Caco-2 (cell line): ENCODE measurements at regions not wholly inside any gene's neighbourhood (a gene's known extent, or its start where the extent isn't known, plus 50 kb on each side); places are given as distances from the start of the nearest gene placed in this dataset.

Source experiments
- BruUV-seq: library from RNA; stranded (reverse); fragments of 400-500 nt; replicated peaks from 2 replicates; lab custom pipeline; 2021; lab: Mats Ljungman, UMichigan
- CTCF ChIA-PET: fragments of 300-600 bp; sonication (Branson Sonifier 250); formaldehyde crosslinking; loops from one replicate; lab custom pipeline; 2022; ENCODE audit warnings: antibody characterized with exemption; lab: Charles Lee
- POLR2A ChIA-PET: fragments of 300-600 bp; sonication (Branson Sonifier 250); formaldehyde crosslinking; loops from one replicate; lab custom pipeline; 2022; ENCODE audit warnings: antibody characterized with exemption; lab: Charles Lee
- DNase-seq, 2 experiments: peaks; one replicate each; pipeline versions ENCODE4 v3.0.0 to v3.0.0-alpha.2; 2020 to 2022
- H3K27me3 ChIP-seq: replicated peaks from 2 replicates; pipeline ENCODE4 v1.6.0; 2011; ENCODE audit warnings: low read length; ENCODE audit not compliant: control insufficient read depth, insufficient read depth
- H3K36me3 ChIP-seq: 2 replicates; pipeline ENCODE4 v1.5.1; 2011; ENCODE audit warnings: low read length; ENCODE audit not compliant: control insufficient read depth, insufficient read depth
- H3K4me1 ChIP-seq: fragments of 250-450 bp; sonication (Bioruptor Pico); 2 replicates; pipeline ENCODE4 v1.5.1; 2020; ENCODE audit warnings: mild to moderate bottlenecking
- H3K4me3 ChIP-seq: 2 replicates; pipeline ENCODE4 v1.5.1; 2011; ENCODE audit warnings: low read depth, mild to moderate bottlenecking, control low read depth, low read length
- H3K9me3 ChIP-seq: fragments of 250-450 bp; sonication (Bioruptor Pico); 2 replicates; pipeline ENCODE4 v1.5.1; 2020; ENCODE audit warnings: mild to moderate bottlenecking, moderate library complexity
- H3K27ac Mint-ChIP-seq: one replicate; pipeline ENCODE4 v1.8.0; 2022; ENCODE audit warnings: mixed read lengths; ENCODE audit not compliant: unreplicated experiment
- H3K27me3 Mint-ChIP-seq: one replicate; pipeline ENCODE4 v1.8.0; 2022; ENCODE audit warnings: mixed read lengths; ENCODE audit not compliant: insufficient read depth, unreplicated experiment
- H3K36me3 Mint-ChIP-seq: one replicate; pipeline ENCODE4 v1.8.0; 2022; ENCODE audit warnings: mild to moderate bottlenecking, mixed read lengths; ENCODE audit not compliant: insufficient read depth, unreplicated experiment
- H3K4me1 Mint-ChIP-seq: one replicate; pipeline ENCODE4 v1.8.0; 2022; ENCODE audit warnings: low read depth, mixed read lengths; ENCODE audit not compliant: unreplicated experiment
- H3K4me3 Mint-ChIP-seq: one replicate; pipeline ENCODE4 v1.8.0; 2022; ENCODE audit warnings: mild to moderate bottlenecking, moderate library complexity, mixed read lengths; ENCODE audit not compliant: unreplicated experiment
- H3K9me3 Mint-ChIP-seq: one replicate; pipeline ENCODE4 v1.8.0; 2022; ENCODE audit warnings: mixed read lengths; ENCODE audit not compliant: unreplicated experiment
- intact Hi-C: fragments of 100-400 bp; cut with micrococcal nuclease; formaldehyde crosslinking; loops from one replicate; pipeline ENCODE4 v1.10.0; 2022; ENCODE audit not compliant: unreplicated experiment
- TF ChIP-seq, protein P1 (sequence below), 2 experiments: fragments of 200-600 bp in 1 of 2; IDR thresholded peaks; 1 replicate in 1 of 2; 2 replicates in 1 of 2; pipeline versions ENCODE4 v1.5.1 to v1.8.0; 2011 to 2022; ENCODE audit warnings: antibody characterized with exemption in 1 of 2, control low read depth in 1 of 2, inconsistent platforms in 1 of 2, low read depth in 1 of 2, low read length in 1 of 2, mild to moderate bottlenecking in 1 of 2, moderate library complexity in 1 of 2; ENCODE audit not compliant: insufficient read depth in 1 of 2, severe bottlenecking in 1 of 2, unreplicated experiment in 1 of 2

DNA sequence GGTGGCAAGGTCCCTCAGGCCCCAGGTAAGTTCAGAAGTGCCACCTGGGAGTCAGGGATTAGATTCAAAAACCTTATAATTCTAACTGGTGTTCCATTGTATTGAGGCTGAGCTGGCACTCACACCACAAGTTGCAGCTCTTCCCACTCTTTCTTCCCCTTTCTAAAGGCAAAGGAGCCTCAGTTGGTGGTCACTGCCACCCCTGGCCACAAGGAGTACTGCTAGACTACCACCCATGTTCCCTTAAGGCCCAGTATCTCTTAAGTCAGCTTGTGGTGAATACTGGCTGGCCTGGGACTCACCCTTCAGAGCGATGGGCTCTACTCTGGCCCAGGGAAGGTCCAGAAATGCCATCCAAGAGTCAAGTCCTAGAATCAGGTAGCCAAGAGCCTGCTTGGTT, 421.1 kb upstream of the KHDRBS2 start:
- Mint-ChIP-seq H3K27ac (no peak overlapping the region), H3K4me1 (no peaks in the 10 kb centered on the region), H3K27me3 (no peaks in the 10 kb centered on the region), H3K9me3 (no peaks in the 10 kb centered on the region), H3K36me3 (no peaks in the 10 kb centered on the region), H3K4me3 (no peak overlapping the region)
- Histone ChIP-seq H3K27me3 (no peaks in the 10 kb centered on the region), H3K9me3 (no peaks in the 10 kb centered on the region), H3K4me1 (no peaks in the 10 kb centered on the region), H3K4me3 (no peak overlapping the region), H3K36me3 (no peaks in the 10 kb centered on the region)
- no TSS peak for BruUV-seq
- intact Hi-C loops, result no loop called here
- TF ChIP-seq, protein P1, sequence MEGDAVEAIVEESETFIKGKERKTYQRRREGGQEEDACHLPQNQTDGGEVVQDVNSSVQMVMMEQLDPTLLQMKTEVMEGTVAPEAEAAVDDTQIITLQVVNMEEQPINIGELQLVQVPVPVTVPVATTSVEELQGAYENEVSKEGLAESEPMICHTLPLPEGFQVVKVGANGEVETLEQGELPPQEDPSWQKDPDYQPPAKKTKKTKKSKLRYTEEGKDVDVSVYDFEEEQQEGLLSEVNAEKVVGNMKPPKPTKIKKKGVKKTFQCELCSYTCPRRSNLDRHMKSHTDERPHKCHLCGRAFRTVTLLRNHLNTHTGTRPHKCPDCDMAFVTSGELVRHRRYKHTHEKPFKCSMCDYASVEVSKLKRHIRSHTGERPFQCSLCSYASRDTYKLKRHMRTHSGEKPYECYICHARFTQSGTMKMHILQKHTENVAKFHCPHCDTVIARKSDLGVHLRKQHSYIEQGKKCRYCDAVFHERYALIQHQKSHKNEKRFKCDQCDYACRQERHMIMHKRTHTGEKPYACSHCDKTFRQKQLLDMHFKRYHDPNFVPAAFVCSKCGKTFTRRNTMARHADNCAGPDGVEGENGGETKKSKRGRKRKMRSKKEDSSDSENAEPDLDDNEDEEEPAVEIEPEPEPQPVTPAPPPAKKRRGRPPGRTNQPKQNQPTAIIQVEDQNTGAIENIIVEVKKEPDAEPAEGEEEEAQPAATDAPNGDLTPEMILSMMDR (IDR thresholded peaks at IDR 0.05; ENCODE audit: insufficient read depth in 1 of 2, low read depth in 1 of 2, low read length in 1 of 2, severe bottlenecking in 1 of 2, unreplicated experiment in 1 of 2), result peak in 1 of 2 experiments; percentile 27
- ChIA-PET CTCF (no interaction called here), POLR2A (no interaction called here)
- DNase-seq, result peak in 1 of 2 experiments; percentile 16

GRCh38 chr6:62683063-62683462, 397.0 kb upstream of the KHDRBS2 start:
- POLR2A ChIA-PET, result no interaction called here

GRCh38 chr6:62681108-62681507, 395.1 kb upstream of the KHDRBS2 start:
- Mint-ChIP-seq H3K36me3 (no peaks in the 10 kb centered on the region), H3K27me3 (no peaks in the 10 kb centered on the region), H3K9me3 (peaks cover 11% of the 10 kb centered on the region), H3K4me3 (no peak overlapping the region), H3K4me1 (no peaks in the 10 kb centered on the region), H3K27ac (no peak overlapping the region)
- ChIA-PET CTCF (no interaction called here), POLR2A (no interaction called here)
- no peaks in the 10 kb centered on the region for H3K4me1 ChIP-seq
- BruUV-seq, result no TSS peak
- no peaks in the 10 kb centered on the region for H3K27me3 ChIP-seq
- no peak overlapping the region for H3K4me3 ChIP-seq
- intact Hi-C loops, result no loop called here
- no peak for DNase-seq
- H3K9me3 ChIP-seq, result 0 out of 2 replicates have a peak, but pooled peaks cover 4% of the 10 kb centered on the region
- no peaks in the 10 kb centered on the region for H3K36me3 ChIP-seq
- TF ChIP-seq, protein P1 (IDR thresholded peaks at IDR 0.05; ENCODE audit: insufficient read depth in 1 of 2, low read depth in 1 of 2, low read length in 1 of 2, severe bottlenecking in 1 of 2, unreplicated experiment in 1 of 2), result no peak

More at GRCh38 chr6:62683063-62683462, 397.0 kb upstream of the KHDRBS2 start:
- Histone ChIP-seq H3K27me3 (no peaks in the 10 kb centered on the region), H3K4me3 (no peak overlapping the region), H3K9me3 (0 out of 2 replicates have a peak, but pooled peaks cover 4% of the 10 kb centered on the region), H3K36me3 (no peaks in the 10 kb centered on the region), H3K4me1 (no peaks in the 10 kb centered on the region)
- Mint-ChIP-seq H3K9me3 (no peaks in the 10 kb centered on the region), H3K27me3 (no peaks in the 10 kb centered on the region), H3K27ac (no peak overlapping the region), H3K36me3 (no peaks in the 10 kb centered on the region), H3K4me3 (no peak overlapping the region), H3K4me1 (no peaks in the 10 kb centered on the region)
- TF ChIP-seq, protein P1 (IDR thresholded peaks at IDR 0.05; ENCODE audit: insufficient read depth in 1 of 2, low read depth in 1 of 2, low read length in 1 of 2, severe bottlenecking in 1 of 2, unreplicated experiment in 1 of 2), result no peak
- no peak for DNase-seq
- intact Hi-C loops, result no loop called here
- no TSS peak for BruUV-seq
- CTCF ChIA-PET, result no interaction called here
